CD4-positive, alpha-beta memory T cell (primary cell): ENCODE measurements at regions not wholly inside any gene's neighbourhood (a gene's known extent, or its start where the extent isn't known, plus 50 kb on each side); places are given as distances from the start of the nearest gene placed in this dataset.

Source experiments
- CTCF ChIA-PET: fragments of 350-600 bp; sonication (Branson Sonifier 250); formaldehyde crosslinking; loops from one replicate; lab custom pipeline; 2021; ENCODE audit warnings: inconsistent platforms; ENCODE audit not compliant: partially characterized antibody; lab: Charles Lee
- POLR2A ChIA-PET: fragments of 350-600 bp; sonication (Branson Sonifier 250); formaldehyde crosslinking; loops from one replicate; lab custom pipeline; 2021; ENCODE audit not compliant: partially characterized antibody; lab: Charles Lee
- DNase-seq, 5 donors: peaks; one replicate each; pipeline versions ENCODE4 v3.0.0 to v3.0.0-alpha.2; 2020 to 2022; ENCODE audit warnings: mixed read lengths in 1 of 5
- H3K27ac ChIP-seq: one replicate; pipeline ENCODE4 v1.7.0; 2013; ENCODE audit warnings: low read depth, low read length
- H3K27me3 ChIP-seq: 2 replicates; pipeline ENCODE4 v1.7.0; 2013; ENCODE audit warnings: mild to moderate bottlenecking, low read length, moderate library complexity; ENCODE audit not compliant: insufficient read depth
- H3K36me3 ChIP-seq: 2 replicates; pipeline ENCODE4 v1.7.0; 2013; ENCODE audit warnings: mild to moderate bottlenecking, low read length, moderate library complexity; ENCODE audit not compliant: insufficient read depth
- H3K4me1 ChIP-seq: 2 replicates; pipeline ENCODE4 v1.7.0; 2013; ENCODE audit warnings: mild to moderate bottlenecking, low read length, moderate library complexity; ENCODE audit not compliant: insufficient read depth
- H3K4me3 ChIP-seq, 2 donors: one replicate each; pipeline ENCODE4 v1.7.0; 2013; ENCODE audit warnings: low read length in 2 of 2, mild to moderate bottlenecking in 1 of 2
- H3K9me3 ChIP-seq, 2 donors: one replicate each; pipeline ENCODE4 v1.7.0; 2013; ENCODE audit warnings: low read length in 2 of 2, control low read depth in 1 of 2; ENCODE audit not compliant: control insufficient read depth in 1 of 2
- H3K27ac Mint-ChIP-seq, 7 donors: one replicate each; pipeline ENCODE4 v1.8.0; 2020 to 2021; ENCODE audit warnings: mixed read lengths in 7 of 7, mild to moderate bottlenecking in 6 of 7, inconsistent platforms in 3 of 7, moderate library complexity in 3 of 7
- H3K27me3 Mint-ChIP-seq, 2 donors: one replicate each; pipeline ENCODE4 v1.8.0; 2020 to 2021; ENCODE audit warnings: mixed read lengths in 2 of 2
- H3K36me3 Mint-ChIP-seq, 2 donors: one replicate each; pipeline ENCODE4 v1.8.0; 2020 to 2021; ENCODE audit warnings: mixed read lengths in 2 of 2, inconsistent platforms in 1 of 2, mild to moderate bottlenecking in 1 of 2
- H3K4me1 Mint-ChIP-seq, 4 donors: one replicate each; pipeline ENCODE4 v1.8.0; 2020 to 2021; ENCODE audit warnings: mixed read lengths in 4 of 4, mild to moderate bottlenecking in 1 of 4
- H3K4me3 Mint-ChIP-seq, 8 donors: one replicate each; pipeline ENCODE4 v1.8.0; 2020 to 2021; ENCODE audit warnings: mixed read lengths in 8 of 8, mild to moderate bottlenecking in 7 of 8, moderate library complexity in 6 of 8, inconsistent platforms in 3 of 8
- H3K9me3 Mint-ChIP-seq, 8 donors: one replicate each; pipeline ENCODE4 v1.8.0; 2020 to 2021; ENCODE audit warnings: mixed read lengths in 8 of 8, mild to moderate bottlenecking in 5 of 8, inconsistent platforms in 3 of 8, moderate library complexity in 1 of 8
- intact Hi-C: fragments of 100-400 bp; cut with micrococcal nuclease; formaldehyde crosslinking; loops from one replicate; pipeline ENCODE4 v1.15.1; 2023

DNA sequence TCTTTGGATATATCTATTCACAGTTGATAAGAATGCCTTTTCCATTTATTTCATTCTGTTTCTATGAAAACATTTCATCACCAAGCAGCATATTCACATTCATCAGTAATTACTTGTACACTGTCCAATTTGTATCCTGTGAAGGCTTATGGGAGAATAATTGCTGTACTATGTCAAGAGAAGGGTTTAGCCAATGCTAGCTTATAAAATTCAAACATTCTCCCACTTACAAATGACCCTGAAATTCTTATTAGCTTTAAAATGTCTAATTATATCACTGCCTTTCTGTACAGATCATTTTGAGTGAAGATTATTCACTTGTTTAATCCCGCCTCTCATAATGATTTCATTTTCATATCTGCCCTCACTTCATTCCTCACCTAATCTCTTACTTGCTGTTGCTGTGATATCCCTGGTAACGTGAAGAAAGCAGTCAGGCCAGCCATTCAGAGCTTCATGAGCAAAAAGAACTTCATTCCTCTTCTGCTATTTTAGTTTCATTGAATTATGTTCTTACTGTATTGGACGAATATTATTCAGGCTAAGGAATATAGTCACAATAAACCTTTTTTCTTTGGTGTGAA lies 778.7 kb downstream of the OLFM4 start:
- Histone ChIP-seq H3K4me3 (no peak overlapping the region), H3K9me3 (no peaks in the 10 kb centered on the region), H3K4me1 (no peaks in the 10 kb centered on the region), H3K27me3 (no peaks in the 10 kb centered on the region), H3K36me3 (no peaks in the 10 kb centered on the region), H3K27ac (no peak overlapping the region)
- intact Hi-C loops, result no loop called here
- Mint-ChIP-seq H3K27ac (no peak overlapping the region), H3K36me3 (no peaks in the 10 kb centered on the region), H3K4me1 (no peaks in the 10 kb centered on the region), H3K4me3 (no peak overlapping the region), H3K27me3 (no peaks in the 10 kb centered on the region), H3K9me3 (peaks cover 0 to 10% (median 2%) of the 10 kb centered on the region in 8 donors)
- ChIA-PET CTCF (no interaction called here), POLR2A (no interaction called here)
- no peak for DNase-seq

DNA sequence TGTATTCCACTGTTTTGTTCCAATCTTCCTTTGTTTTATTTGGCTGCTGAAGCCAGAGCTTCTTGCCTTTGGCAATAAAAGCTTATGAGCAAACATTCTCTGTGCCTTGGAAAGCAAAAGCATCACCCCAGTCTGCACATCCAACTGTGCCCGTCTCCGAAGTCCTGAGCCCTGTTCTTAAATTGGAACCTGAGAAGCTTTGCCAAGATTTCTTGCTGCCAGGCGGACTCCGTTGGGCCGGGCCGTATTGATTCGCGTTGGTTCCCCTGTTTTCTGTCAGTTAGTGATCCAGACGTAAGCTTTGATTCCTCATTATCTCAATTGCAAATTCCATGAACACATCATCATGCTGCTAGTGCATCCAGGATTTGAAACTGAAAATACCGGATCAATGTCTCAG lies 793.0 kb downstream of the OLFM4 start:
- H3K4me1 Mint-ChIP-seq, result no peaks in the 10 kb centered on the region
- H3K27ac Mint-ChIP-seq, result no peak overlapping the region
- no peaks in the 10 kb centered on the region for H3K9me3 ChIP-seq
- no peaks in the 10 kb centered on the region for H3K36me3 Mint-ChIP-seq
- no peaks in the 10 kb centered on the region for H3K36me3 ChIP-seq
- no peaks in the 10 kb centered on the region for H3K4me1 ChIP-seq
- ChIA-PET POLR2A (no interaction called here), CTCF (no interaction called here)
- no peak overlapping the region for H3K4me3 ChIP-seq
- peaks cover 0 to 11% (median 5%) of the 10 kb centered on the region in 8 donors for H3K9me3 Mint-ChIP-seq
- no peaks in the 10 kb centered on the region for H3K27me3 ChIP-seq
- H3K27me3 Mint-ChIP-seq, result no peaks in the 10 kb centered on the region
- no peak overlapping the region for H3K27ac ChIP-seq
- no peak for DNase-seq
- intact Hi-C loops, result no loop called here
- H3K4me3 Mint-ChIP-seq, result no peak overlapping the region

DNA sequence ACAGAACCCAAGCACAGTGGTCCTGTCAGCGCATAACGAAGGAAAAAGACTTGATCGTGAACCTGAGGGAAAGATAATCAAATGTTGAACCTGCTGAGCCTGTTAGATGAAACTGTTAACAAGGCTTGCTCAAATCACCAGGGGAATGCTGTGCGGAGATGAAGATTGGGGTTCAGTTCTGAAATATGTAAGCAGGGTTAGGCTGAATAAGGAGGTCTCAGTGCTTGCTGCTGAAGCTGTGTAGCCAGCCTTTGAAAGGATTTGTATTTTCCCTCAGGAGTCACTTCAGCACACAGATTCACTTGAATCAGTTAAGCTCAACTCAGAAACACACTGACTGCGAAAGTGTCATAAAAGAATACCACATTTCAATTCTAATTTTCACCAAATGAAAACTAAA lies 793.5 kb downstream of the OLFM4 start:
- Histone ChIP-seq H3K9me3 (no peaks in the 10 kb centered on the region), H3K36me3 (no peaks in the 10 kb centered on the region), H3K27ac (no peak overlapping the region), H3K27me3 (no peaks in the 10 kb centered on the region), H3K4me3 (no peak overlapping the region), H3K4me1 (no peaks in the 10 kb centered on the region)
- no peak for DNase-seq
- H3K36me3 Mint-ChIP-seq, result no peaks in the 10 kb centered on the region
- no peaks in the 10 kb centered on the region for H3K4me1 Mint-ChIP-seq
- CTCF ChIA-PET, result no interaction called here
- no peaks in the 10 kb centered on the region for H3K27me3 Mint-ChIP-seq
- H3K27ac Mint-ChIP-seq, result no peak overlapping the region
- intact Hi-C loops, result no loop called here
- H3K9me3 Mint-ChIP-seq, result peaks cover 0 to 11% (median 5%) of the 10 kb centered on the region in 8 donors
- POLR2A ChIA-PET, result no interaction called here
- no peak overlapping the region for H3K4me3 Mint-ChIP-seq

- Histone ChIP-seq H3K36me3 (no peaks in the 10 kb centered on the region), H3K4me3 (no peak overlapping the region), H3K27ac (no peak overlapping the region), H3K4me1 (no peaks in the 10 kb centered on the region), H3K9me3 (no peaks in the 10 kb centered on the region), H3K27me3 (no peaks in the 10 kb centered on the region)
- peaks cover 0 to 10% (median 6%) of the 10 kb centered on the region in 8 donors for H3K9me3 Mint-ChIP-seq
- DNase-seq, result no peak
- no peak overlapping the region for H3K27ac Mint-ChIP-seq
- CTCF ChIA-PET, result no interaction called here
- no peaks in the 10 kb centered on the region for H3K36me3 Mint-ChIP-seq
- POLR2A ChIA-PET, result no interaction called here
- intact Hi-C loops, result no loop called here
- no peaks in the 10 kb centered on the region for H3K27me3 Mint-ChIP-seq
- no peaks in the 10 kb centered on the region for H3K4me1 Mint-ChIP-seq
- no peak overlapping the region for H3K4me3 Mint-ChIP-seq
Measured at GRCh38 chr13:53839461-53839860, 810.8 kb downstream of the OLFM4 start.

GRCh38 chr13:53844473-53845146 lies 816.0 kb downstream of the OLFM4 start:
- Mint-ChIP-seq H3K9me3 (peaks cover 0 to 14% (median 5%) of the 10 kb centered on the region in 8 donors), H3K4me3 (no peak overlapping the region), H3K36me3 (no peaks in the 10 kb centered on the region), H3K27ac (no peak overlapping the region), H3K4me1 (no peaks in the 10 kb centered on the region), H3K27me3 (no peaks in the 10 kb centered on the region)
- Histone ChIP-seq H3K27ac (no peak overlapping the region), H3K4me3 (no peak overlapping the region), H3K4me1 (no peaks in the 10 kb centered on the region), H3K27me3 (no peaks in the 10 kb centered on the region), H3K9me3 (no peaks in the 10 kb centered on the region), H3K36me3 (no peaks in the 10 kb centered on the region)
- intact Hi-C loops, result no loop called here
- CTCF ChIA-PET, result no interaction called here
- DNase-seq, result no peak
- POLR2A ChIA-PET, result no interaction called here

GRCh38 chr13:53847502-53847901 lies 818.9 kb downstream of the OLFM4 start:
- Mint-ChIP-seq H3K9me3 (peaks cover 3 to 20% (median 8%) of the 10 kb centered on the region in 8 donors), H3K27ac (no peak overlapping the region), H3K4me1 (no peaks in the 10 kb centered on the region), H3K4me3 (no peak overlapping the region), H3K36me3 (no peaks in the 10 kb centered on the region), H3K27me3 (no peaks in the 10 kb centered on the region)
- CTCF ChIA-PET, result no interaction called here
- H3K4me1 ChIP-seq, result no peaks in the 10 kb centered on the region
- no peak overlapping the region for H3K27ac ChIP-seq
- no peaks in the 10 kb centered on the region for H3K36me3 ChIP-seq
- intact Hi-C loops, result no loop called here
- no peaks in the 10 kb centered on the region for H3K27me3 ChIP-seq
- POLR2A ChIA-PET, result no interaction called here
- no peak for DNase-seq
- no peaks in the 10 kb centered on the region for H3K9me3 ChIP-seq
- H3K4me3 ChIP-seq, result no peak overlapping the region

DNA sequence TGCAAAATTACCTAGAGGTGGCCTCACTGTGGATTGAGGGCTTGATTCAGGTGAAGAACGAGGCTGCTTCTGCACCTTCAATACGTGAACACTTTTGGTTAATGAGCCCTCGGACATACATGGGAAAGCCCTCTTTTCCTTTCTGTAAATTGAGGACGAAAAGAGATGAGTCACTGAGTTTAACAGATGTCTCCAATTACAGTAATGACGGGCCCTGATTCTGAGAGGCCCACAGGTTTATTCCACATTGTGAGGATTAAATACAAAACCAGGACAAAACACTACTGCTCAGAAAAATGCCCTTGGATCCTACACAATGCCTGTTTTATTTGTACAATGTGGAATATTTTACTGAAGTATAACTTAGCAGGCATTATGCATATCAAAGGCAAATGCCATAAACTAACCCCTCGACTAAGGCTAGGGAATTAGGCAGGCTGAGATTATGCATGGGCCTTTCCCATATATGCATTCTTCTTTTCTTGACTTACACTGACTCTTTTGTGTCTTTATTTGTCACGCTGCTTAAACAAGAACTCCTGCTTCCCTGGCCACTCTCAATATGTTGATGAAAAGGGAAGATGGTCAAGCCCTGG lies 819.9 kb downstream of the OLFM4 start:
- H3K27ac Mint-ChIP-seq, result no peak overlapping the region
- H3K36me3 Mint-ChIP-seq, result no peaks in the 10 kb centered on the region
- no peaks in the 10 kb centered on the region for H3K4me1 Mint-ChIP-seq
- no peaks in the 10 kb centered on the region for H3K36me3 ChIP-seq
- H3K9me3 Mint-ChIP-seq, result peaks cover 3 to 18% (median 6%) of the 10 kb centered on the region in 8 donors
- no peak overlapping the region for H3K4me3 Mint-ChIP-seq
- no peak overlapping the region for H3K4me3 ChIP-seq
- H3K27me3 ChIP-seq, result no peaks in the 10 kb centered on the region
- ChIA-PET CTCF (no interaction called here), POLR2A (no interaction called here)
- H3K27ac ChIP-seq, result no peak overlapping the region
- DNase-seq, result no peak
- no peaks in the 10 kb centered on the region for H3K4me1 ChIP-seq
- intact Hi-C loops, result no loop called here
- H3K9me3 ChIP-seq, result no peaks in the 10 kb centered on the region
- no peaks in the 10 kb centered on the region for H3K27me3 Mint-ChIP-seq
